Stimulated activated CD4-positive, alpha-beta T cell treated with anti-CD3 and anti-CD28 coated beads, Interleukin-15, amount 100 ng/mL, for 1 hour (primary cell): ENCODE measurements at regions not wholly inside any gene's neighbourhood (a gene's known extent, or its start where the extent isn't known, plus 50 kb on each side); places are given as distances from the start of the nearest gene placed in this dataset.
"Not testable (repeated sequence)": the region's sequence is repeated elsewhere in the genome, so short reads cannot be mapped to it uniquely, and the experiment has no call there.

Source experiments
- DNase-seq, 2 donors: peaks; one replicate each; pipeline ENCODE4 v3.0.0-alpha.2; 2020; ENCODE audit warnings: low read depth in 1 of 2, low spot score in 1 of 2

GRCh38 chr12:114504311-114504710 is 98.4 kb upstream of the TBX5 start:
- DNase-seq: no peak

DNA sequence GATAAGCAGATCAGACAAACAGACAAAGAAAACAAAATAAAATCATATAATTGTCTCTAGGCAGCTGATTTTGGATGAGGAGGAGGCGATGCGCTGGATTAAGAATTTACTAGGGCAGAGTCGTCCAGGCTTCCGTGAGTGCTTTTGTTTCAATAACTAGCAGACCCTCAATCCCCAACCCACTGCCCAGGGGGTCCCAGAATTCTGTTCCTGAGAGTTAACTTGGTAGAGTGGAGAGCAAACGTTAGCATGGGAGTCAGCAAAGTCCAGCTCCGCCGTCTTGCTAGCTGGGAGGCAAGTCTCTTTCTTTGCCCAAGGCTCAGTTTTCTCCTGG is 95.5 kb upstream of the TBX5 start:
- no peak for DNase-seq

DNA sequence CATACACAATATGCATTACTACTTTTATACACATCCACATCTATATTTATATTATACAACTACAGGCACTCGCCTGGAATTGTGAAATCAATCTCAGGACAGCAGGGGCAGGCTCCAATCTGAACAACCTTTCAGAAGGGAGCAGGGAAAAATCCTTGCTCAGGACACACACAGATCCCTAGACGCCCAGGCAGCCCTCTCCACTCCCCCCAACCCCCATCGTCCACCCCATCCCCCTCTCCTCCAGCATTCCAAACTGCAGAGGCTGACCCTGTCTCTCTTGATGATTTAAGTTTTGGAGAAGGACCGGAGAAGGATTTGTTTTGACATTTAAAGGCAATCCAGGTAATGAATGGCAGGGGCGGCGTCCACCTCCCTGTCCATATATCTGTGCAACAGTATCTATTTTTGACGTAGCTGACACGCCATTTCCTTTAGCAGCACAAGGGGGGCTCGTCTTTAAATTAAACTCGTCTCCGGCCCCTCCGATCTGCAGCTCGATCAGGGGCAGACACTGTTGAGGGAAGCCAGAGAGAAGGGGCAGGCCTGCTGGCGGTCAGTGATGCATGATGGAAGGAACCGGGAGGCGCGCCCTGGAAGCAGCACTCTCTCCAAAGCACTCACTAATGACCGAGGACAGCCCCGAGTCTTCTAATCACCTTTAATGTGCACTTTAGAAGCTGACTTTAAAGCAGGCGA is 95.0 kb upstream of the TBX5 start:
- no peak for DNase-seq

GRCh38 chr12:114500131-114500530 is 94.2 kb upstream of the TBX5 start:
- no peak for DNase-seq

GRCh38 chr12:114499338-114499737 is 93.4 kb upstream of the TBX5 start:
- no peak for DNase-seq

- no peak for DNase-seq
These were observed 86.0 kb upstream of the TBX5 start for GRCh38 chr12:114491916-114492315.

GRCh38 chr12:114484822-114485459 is 79.0 kb upstream of the TBX5 start:
- not testable (repeated sequence) for DNase-seq

DNA sequence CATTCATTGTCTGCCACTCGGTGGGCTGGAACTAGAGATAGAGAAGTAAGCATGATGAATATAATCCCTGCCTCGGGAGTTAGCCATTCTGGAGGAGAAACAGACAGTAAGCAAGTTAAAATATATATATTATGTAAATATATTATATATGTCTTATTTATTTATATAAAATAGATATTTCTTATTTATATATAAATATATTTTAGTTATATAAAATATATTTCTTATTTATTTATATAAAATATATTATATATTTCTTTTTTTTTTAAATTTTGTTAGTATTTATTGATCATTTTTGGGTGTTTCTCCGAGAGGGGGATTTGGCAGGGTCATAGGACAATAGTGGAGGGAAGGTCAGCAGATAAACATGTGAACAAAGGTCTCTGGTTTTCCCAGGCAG is 78.1 kb upstream of the TBX5 start:
- no peak for DNase-seq

DNA sequence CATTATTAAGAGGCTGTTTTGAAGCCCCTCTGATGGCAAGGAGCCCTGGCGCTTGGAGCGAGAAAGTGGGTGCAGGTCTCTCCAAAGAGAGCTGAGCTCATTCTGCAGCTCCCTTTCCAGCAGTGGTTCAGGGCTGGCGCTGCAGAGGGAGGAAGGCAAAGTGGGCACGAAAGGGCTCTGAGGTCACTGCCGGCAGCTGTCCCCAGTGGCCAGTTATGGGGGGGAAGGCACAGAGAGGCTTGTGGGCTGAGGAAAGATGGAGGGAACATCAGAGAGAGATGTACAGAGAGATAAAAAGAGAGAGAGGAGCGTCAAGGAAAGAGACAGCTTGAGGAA is 75.2 kb upstream of the TBX5 start:
- no peak for DNase-seq

DNA sequence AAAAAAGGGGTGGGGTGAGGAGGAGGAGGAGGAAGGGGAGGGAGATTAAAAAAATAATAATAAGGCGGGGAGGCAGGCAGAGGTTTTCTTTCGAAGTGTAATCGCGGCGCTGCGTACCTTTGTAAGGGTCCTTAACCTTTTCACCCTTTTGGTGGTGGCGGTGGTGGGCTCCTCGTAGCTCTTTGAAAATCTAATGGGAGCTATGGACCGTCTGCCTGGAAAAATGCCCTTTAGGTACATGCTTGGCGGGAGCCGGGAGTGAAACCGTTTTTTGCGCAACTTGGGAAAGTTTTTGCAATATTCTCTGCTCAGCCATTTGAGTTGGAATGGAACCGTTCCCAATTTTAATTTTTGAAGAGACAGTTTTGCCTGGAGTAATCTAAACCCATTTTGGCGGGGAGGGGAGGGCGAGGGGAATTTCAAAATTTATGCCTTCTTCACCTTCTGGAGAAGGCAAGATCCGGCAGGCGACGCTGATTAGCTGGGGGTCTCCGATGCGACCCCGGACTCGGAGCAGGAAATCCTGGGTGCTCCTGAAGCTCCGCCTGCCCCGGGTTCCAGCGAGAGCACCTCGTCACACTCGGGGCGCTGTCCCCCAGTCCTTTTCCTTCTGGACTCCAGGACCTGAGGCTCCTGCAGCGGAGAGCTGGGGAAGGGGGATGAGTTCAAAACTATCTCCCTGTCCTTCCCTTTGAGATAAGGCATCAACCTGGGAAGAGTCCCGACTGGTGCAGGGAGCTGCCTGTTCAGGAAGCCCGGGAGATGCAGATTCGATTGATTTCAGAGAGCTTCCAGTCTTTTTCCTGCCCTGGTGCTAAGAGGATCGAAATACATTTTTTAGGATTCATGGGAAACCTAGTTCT is 74.6 kb upstream of the TBX5 start:
- no peak for DNase-seq

DNA sequence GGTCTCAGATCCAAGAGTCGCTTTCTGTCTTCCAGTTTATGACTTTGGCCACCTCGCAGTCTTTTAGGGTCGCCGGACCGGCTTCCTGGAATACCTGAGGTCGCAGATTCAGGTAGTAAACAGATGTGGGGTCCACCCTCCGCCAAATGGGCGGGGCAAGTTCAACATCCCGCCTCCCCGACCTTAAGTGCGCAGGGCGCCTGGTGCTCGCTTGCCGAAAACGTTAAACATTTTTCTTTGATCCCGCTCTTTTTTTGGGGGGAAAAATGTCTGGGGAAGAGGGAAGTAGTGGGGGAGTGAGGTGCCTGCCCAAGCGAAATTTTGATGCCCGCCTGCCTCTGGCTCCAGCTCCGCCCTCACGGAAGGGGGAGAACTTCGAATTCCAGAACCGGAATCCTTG is 73.9 kb upstream of the TBX5 start:
- no peak for DNase-seq

GRCh38 chr12:114478865-114479264 is 72.9 kb upstream of the TBX5 start:
- no peak for DNase-seq

- no peak for DNase-seq
These were observed 72.0 kb upstream of the TBX5 start for GRCh38 chr12:114477989-114478395.

GRCh38 chr12:114476159-114476558 is 70.2 kb upstream of the TBX5 start:
- DNase-seq: no peak

DNA sequence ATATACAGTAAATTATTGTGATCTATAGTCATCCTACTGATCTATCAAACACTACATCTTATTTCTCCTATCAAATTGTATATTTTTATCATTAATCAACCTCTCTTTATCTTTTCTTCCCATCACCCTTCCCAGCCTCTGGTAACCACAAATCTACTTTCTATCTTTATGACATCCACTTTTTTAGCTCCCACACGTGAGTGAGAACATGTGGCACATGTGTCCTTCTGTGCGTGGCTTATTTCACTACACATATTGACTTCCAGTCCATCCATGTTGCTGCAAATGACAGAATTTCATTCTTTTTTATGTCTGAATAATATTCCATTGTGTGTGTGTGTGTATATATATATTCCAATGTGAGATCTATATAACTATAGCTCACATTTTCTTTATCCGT is 67.8 kb upstream of the TBX5 start:
- no peak for DNase-seq

DNA sequence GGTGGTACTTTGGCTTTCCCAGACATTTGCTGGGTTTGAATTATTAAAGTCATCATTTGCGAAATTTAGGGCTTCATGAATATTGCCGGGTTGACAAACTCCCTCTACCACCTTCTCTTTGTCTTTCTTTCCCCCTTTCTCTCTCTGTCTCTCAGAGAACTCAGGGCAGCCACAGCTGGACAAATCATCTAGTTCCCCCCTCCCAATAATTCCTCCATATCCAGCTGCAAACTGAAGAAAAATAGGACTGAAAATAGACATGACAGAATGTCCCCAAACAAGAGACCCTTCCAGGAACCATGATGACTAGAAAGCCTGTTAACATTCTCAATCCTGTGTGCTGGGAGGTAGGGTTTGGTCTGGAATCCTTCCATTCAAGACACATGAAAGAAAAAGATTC is 67.1 kb upstream of the TBX5 start:
- DNase-seq: no peak

DNA sequence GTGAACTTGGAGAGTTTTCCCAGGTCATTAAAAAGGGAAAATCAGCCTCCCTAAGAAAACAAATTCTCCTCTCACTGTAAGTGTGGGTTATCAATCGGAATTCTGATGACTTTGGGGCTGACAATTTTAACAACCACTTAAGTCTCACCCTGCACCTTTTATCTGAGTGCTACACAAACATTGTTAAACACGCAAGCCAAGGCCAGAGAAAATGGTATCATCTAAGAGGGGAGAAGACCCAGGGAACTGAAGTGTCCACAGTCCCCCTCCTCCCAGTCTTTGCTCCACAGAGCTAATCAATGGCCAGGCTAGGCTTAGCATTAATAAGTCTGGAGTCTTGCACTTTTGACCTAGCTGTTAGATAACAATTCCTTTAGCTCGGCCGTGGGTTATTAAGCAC is 51.7 kb upstream of the TBX5 start:
- no peak for DNase-seq
